ENCODE measurements at regions not wholly inside any gene's neighbourhood (a gene's known extent, or its start where the extent isn't known, plus 50 kb on each side); places are given as distances from the start of the nearest gene placed in this dataset.

GRCh38 chr7:94274828-94275227 lies 119.9 kb upstream of the COL1A2 start:
- Histone ChIP-seq H3K23me2 (ENCODE audit: low read depth, low read length) (no peaks in the 10 kb centered on the region), H2BK20ac (ENCODE audit: low read length) (no peak overlapping the region), H3K9me3 (ENCODE audit: insufficient read depth in 2 of 2, low read depth in 1 of 2, low read length in 1 of 2) (no peaks in the 10 kb centered on the region), H3K4ac (replicated peaks; ENCODE audit: insufficient read length, low read depth, low read length) (no peak overlapping the region), H2AK5ac (ENCODE audit: low read depth, low read length) (no peak overlapping the region), H3K18ac (ENCODE audit: extremely low read depth, low read length) (no peak overlapping the region), H2BK120ac (replicated peaks; ENCODE audit: low read depth, low read length) (no peak overlapping the region), H3K79me1 (ENCODE audit: low read depth, low read length) (no peaks in the 10 kb centered on the region), H2BK15ac (ENCODE audit: low read length) (no peak overlapping the region), H2AFZ (ENCODE audit: low read length) (no peak overlapping the region), H3K36me3 (ENCODE audit: control insufficient read depth in 2 of 4, insufficient read depth in 4 of 4, low read length in 3 of 4) (no peaks in the 10 kb centered on the region), H3K4me1 (replicated peaks in 1 of 4; ENCODE audit: control insufficient read depth in 3 of 4, insufficient read depth in 4 of 4, low read length in 3 of 4) (no peaks in the 10 kb centered on the region), H2BK5ac (ENCODE audit: low read depth, low read length) (no peak overlapping the region), H3K27me3 (replicated peaks in 1 of 4; ENCODE audit: control insufficient read depth in 3 of 4, extremely low read depth in 1 of 4, insufficient read depth in 3 of 4, low read length in 3 of 4) (no peaks in the 10 kb centered on the region), H3K27ac (ENCODE audit: low read depth, low read length) (no peak overlapping the region), H4K20me1 (replicated peaks in 1 of 2; ENCODE audit: control insufficient read depth in 1 of 2, insufficient read depth in 2 of 2, low read length in 2 of 2) (no peaks in the 10 kb centered on the region), H3K9ac (replicated peaks in 1 of 4; ENCODE audit: extremely low read depth in 1 of 4, low read depth in 3 of 4, low read length in 3 of 4) (no peak overlapping the region), H4K91ac (replicated peaks; ENCODE audit: insufficient read length, low read length) (no peak overlapping the region), H3K56ac (replicated peaks; ENCODE audit: insufficient read length, low read depth, low read length) (no peak overlapping the region), H2BK12ac (ENCODE audit: low read depth, low read length) (no peak overlapping the region), H3K4me2 (ENCODE audit: insufficient read depth in 1 of 2, low read depth in 2 of 2, low read length in 2 of 2) (no peak overlapping the region), H4K8ac (ENCODE audit: extremely low read depth, insufficient read depth, low read length) (no peak overlapping the region), H3K79me2 (ENCODE audit: control insufficient read depth in 1 of 2, insufficient read depth in 2 of 2, low read length in 2 of 2) (no peaks in the 10 kb centered on the region), H3K14ac (ENCODE audit: insufficient read length) (no peak overlapping the region), H4K5ac (ENCODE audit: insufficient read length, low read depth, low read length) (no peak overlapping the region), H3K23ac (ENCODE audit: insufficient read length) (no peak overlapping the region), H3K4me3 (ENCODE audit: extremely low read depth in 1 of 4, insufficient read depth in 2 of 4, low read depth in 3 of 4, low read length in 4 of 4) (no peak overlapping the region)
- ChIA-PET CTCF (ENCODE audit: partially characterized antibody) (interaction anchor here (1.2 to 1.7 kb wide), 2 partner anchors 9 to 12 kb away, joined by 4 read pairs; no protein-coding TSS in a partner anchor), POLR2A (ENCODE audit: partially characterized antibody) (no interaction called here)
- WGBS, 2 experiments (ENCODE audit: extremely low coverage in 1 of 2, insufficient coverage in 1 of 2, insufficient read length in 1 of 2, insufficient replicate concordance in 2 of 2, low coverage in 1 of 2, low lambda C conversion rate in 2 of 2, missing lambda C conversion rate in 1 of 2): 95% methylated on average over 3 of the region's 3 CpGs; no CpG with 5 or more reads in 1 of the 2 experiments
- TF ChIP-seq SP1 (IDR thresholded peaks at IDR 0.05; ENCODE audit: low read depth, low read length): no peak
- no peak for TF ChIP-seq KDM1A (IDR thresholded peaks at IDR 0.05; ENCODE audit: borderline replicate concordance, low read length)
- no peak for TF ChIP-seq TCF12 (IDR thresholded peaks at IDR 0.05; ENCODE audit: low read depth, low read length)
- TF ChIP-seq CREB1 (IDR thresholded peaks at IDR 0.05): no peak
- TF ChIP-seq HDAC6 (IDR thresholded peaks at IDR 0.05; ENCODE audit: low read depth, low read length): no peak
- TF ChIP-seq CBX5 (IDR thresholded peaks at IDR 0.05; ENCODE audit: low read depth, low read length): no peak
- no peak for TF ChIP-seq NRF1 (IDR thresholded peaks at IDR 0.05; ENCODE audit: low read depth, low read length)
- no peak for TF ChIP-seq KDM4A (IDR thresholded peaks at IDR 0.05; ENCODE audit: low read depth, low read length, severe bottlenecking)
- no peak for TF ChIP-seq RAD21 (IDR thresholded peaks at IDR 0.05 in 1 of 2, conservative IDR thresholded peaks at IDR 0.05 in 1 of 2; ENCODE audit: low read depth in 2 of 2, low read length in 2 of 2)
- TF ChIP-seq GABPA (IDR thresholded peaks at IDR 0.05; ENCODE audit: borderline replicate concordance, insufficient read depth, low read length): no peak
- no peak for TF ChIP-seq SIRT6 (IDR thresholded peaks at IDR 0.05; ENCODE audit: low read length)
- TF ChIP-seq CHD1 (IDR thresholded peaks at IDR 0.05; ENCODE audit: low read depth, low read length): no peak
- no peak for TF ChIP-seq POLR2AphosphoS5 (IDR thresholded peaks at IDR 0.05; ENCODE audit: low read depth, low read length)
- DNase-seq (ENCODE audit: low read depth in 1 of 2, low spot score in 2 of 2): no peak
- no peak for FAIRE-seq

All from H1 (cell line).